Vagina (tissue), 2 donors: ENCODE measurements at regions not wholly inside any gene's neighbourhood (a gene's known extent, or its start where the extent isn't known, plus 50 kb on each side); places are given as distances from the start of the nearest gene placed in this dataset.

Experiments
- POLR2AphosphoS5 ChIP-seq, 2 donors: sonication (generic); formaldehyde crosslinking; IDR thresholded peaks; one replicate each; pipeline ENCODE4 v1.9.0; 2017; ENCODE audit warnings: antibody characterized with exemption in 2 of 2, mild to moderate bottlenecking in 2 of 2, low read depth in 1 of 2; ENCODE audit not compliant: insufficient read depth in 1 of 2
- TF ChIP-seq, protein P1 (sequence below), 3 experiments: fragments of 450-650 bp in 2 of 3; fragments of 200-600 bp in 1 of 3; sonication (generic) in 1 of 3; IDR thresholded peaks; one replicate each; pipeline ENCODE4 v1.5.1; 2017 to 2019; ENCODE audit warnings: antibody characterized with exemption in 3 of 3, mild to moderate bottlenecking in 2 of 3, moderate library complexity in 2 of 3

DNA sequence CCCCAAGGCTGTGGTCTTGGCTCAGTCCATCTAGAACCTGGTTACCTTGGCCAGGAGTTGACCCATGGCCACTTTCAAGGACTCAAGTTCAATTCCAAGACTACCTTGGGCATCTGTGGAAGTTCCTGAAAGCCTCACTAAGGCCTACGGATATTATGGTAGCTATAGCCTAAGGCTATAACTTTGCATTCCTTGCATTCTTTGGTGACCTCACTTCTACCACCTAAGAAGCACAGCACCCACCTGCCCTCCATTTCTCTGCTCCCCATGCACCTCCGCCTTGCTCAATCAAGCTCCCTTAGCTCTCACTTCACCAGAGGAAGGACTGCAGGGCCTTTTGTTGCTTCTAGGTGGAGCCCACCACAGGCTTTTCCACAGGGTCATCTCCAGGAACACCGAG lies 50.3 kb upstream of the GALNT18 start:
- TF ChIP-seq, protein P1, sequence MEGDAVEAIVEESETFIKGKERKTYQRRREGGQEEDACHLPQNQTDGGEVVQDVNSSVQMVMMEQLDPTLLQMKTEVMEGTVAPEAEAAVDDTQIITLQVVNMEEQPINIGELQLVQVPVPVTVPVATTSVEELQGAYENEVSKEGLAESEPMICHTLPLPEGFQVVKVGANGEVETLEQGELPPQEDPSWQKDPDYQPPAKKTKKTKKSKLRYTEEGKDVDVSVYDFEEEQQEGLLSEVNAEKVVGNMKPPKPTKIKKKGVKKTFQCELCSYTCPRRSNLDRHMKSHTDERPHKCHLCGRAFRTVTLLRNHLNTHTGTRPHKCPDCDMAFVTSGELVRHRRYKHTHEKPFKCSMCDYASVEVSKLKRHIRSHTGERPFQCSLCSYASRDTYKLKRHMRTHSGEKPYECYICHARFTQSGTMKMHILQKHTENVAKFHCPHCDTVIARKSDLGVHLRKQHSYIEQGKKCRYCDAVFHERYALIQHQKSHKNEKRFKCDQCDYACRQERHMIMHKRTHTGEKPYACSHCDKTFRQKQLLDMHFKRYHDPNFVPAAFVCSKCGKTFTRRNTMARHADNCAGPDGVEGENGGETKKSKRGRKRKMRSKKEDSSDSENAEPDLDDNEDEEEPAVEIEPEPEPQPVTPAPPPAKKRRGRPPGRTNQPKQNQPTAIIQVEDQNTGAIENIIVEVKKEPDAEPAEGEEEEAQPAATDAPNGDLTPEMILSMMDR (IDR thresholded peaks at IDR 0.05): no peak
- TF ChIP-seq POLR2AphosphoS5 (IDR thresholded peaks at IDR 0.05; ENCODE audit: insufficient read depth in 1 of 2, low read depth in 1 of 2): no peak
